Heart right ventricle (tissue), 16 donors: ENCODE measurements at regions not wholly inside any gene's neighbourhood (a gene's known extent, or its start where the extent isn't known, plus 50 kb on each side); places are given as distances from the start of the nearest gene placed in this dataset.
A peak's percentile ranks its signal among the peaks of the same experiment; 100 is the strongest.

Experiments used
- ATAC-seq, 8 donors: fragments of 200-7000 bp; cut with Tn5 transposase; one replicate each; pipeline ENCODE4 v1.9.1; 2020; ENCODE audit warnings: mild to moderate bottlenecking in 8 of 8, moderate library complexity in 8 of 8, moderate number of reproducible peaks in 1 of 8
- DNase-seq, 2 donors: peaks; one replicate each; pipeline ENCODE4 v3.0.0-alpha.2; 2020
- H3K27ac ChIP-seq, 10 donors: fragments of 200-600 bp; sonication (generic) in 2 of 10; one replicate each; pipeline versions ENCODE4 v1.5.0 to v1.8.0; 2020 to 2022; ENCODE audit warnings: mild to moderate bottlenecking in 3 of 10
- H3K27me3 ChIP-seq, 7 donors: fragments of 200-600 bp; one replicate each; pipeline ENCODE4 v1.8.0; 2021 to 2022; ENCODE audit warnings: mild to moderate bottlenecking in 2 of 7
- H3K36me3 ChIP-seq, 9 donors: fragments of 200-600 bp; sonication (generic) in 1 of 9; one replicate each; pipeline versions ENCODE4 v1.5.0 to v1.8.0; 2020 to 2022; ENCODE audit warnings: mild to moderate bottlenecking in 2 of 9
- H3K4me1 ChIP-seq, 9 donors: fragments of 200-600 bp; sonication (generic) in 1 of 9; one replicate each; pipeline versions ENCODE4 v1.5.0 to v1.8.0; 2020 to 2022; ENCODE audit warnings: mild to moderate bottlenecking in 4 of 9
- H3K4me3 ChIP-seq, 10 donors: fragments of 200-600 bp; sonication (generic) in 2 of 10; one replicate each; pipeline versions ENCODE4 v1.5.0 to v1.8.0; 2020 to 2022; ENCODE audit warnings: mild to moderate bottlenecking in 7 of 10, moderate library complexity in 2 of 10
- H3K9me3 ChIP-seq, 11 donors: fragments of 200-600 bp in 10 of 11; sonication (generic) in 2 of 11; one replicate each; pipeline versions ENCODE4 v1.5.0 to v1.8.0; 2013 to 2022; ENCODE audit warnings: mild to moderate bottlenecking in 2 of 11, control low read depth in 1 of 11, moderate library complexity in 1 of 11
- WGBS, 2 donors: extraction: QIAGEN DNeasy Blood & Tissue Kit; methylation state at CpG; one replicate each; pipeline ENCODE4 v1.1.7; 2013; ENCODE audit warnings: inconsistent platforms in 1 of 2; 5-methylcytosine and 5-hydroxymethylcytosine counted together
- intact Hi-C, 10 donors: fragments of 100-400 bp; cut with DNase I; formaldehyde crosslinking; loops; one replicate each; pipeline versions ENCODE4 v1.11.1 to v1.14.2; 2022
- TF ChIP-seq, protein P1 (sequence below), 9 donors: fragments of 200-600 bp; sonication (generic) in 2 of 9; IDR thresholded peaks; one replicate each; pipeline versions ENCODE4 v1.5.0 to v1.8.0; 2021 to 2022; ENCODE audit warnings: antibody characterized with exemption in 9 of 9, mild to moderate bottlenecking in 5 of 9, moderate library complexity in 1 of 9
- donor health status: Arrhythmogenic right ventricular cardiomyopathy.
- donor health status: ischemic (EF 13 %, LVEDD 7.1; RV severe dilation, severe dysfunction).
- donor health status: healthy with polysubstance abuse.
- donor health status: DM: no; HTN: yes; CAD: no.
- donor health status: DM: no; HTN: no; CAD: no.
- donor health status: ischemic (EF 25% LVEDD 6.9; RV normal size, moderate dysfunction).
- donor health status: ischemic (EF 25% LVEDD 5.7; RV mildly dilated, moderate dysfunction).
- donor health status: healthy.
- donor health status: DM: yes; HTN: yes; CAD: no.
- donor health status: Ischemic cardiomyopathy.
- donor health status: ischemic (EF 35%, LVEDD 5.7; RV mildly dilated, moderate dysfunction).
- donor health status: nonischemic (EF 11% LVEDD 7.7; RV severe dilation, severe dysfunction).
- donor health status: DM: yes; HTN: yes; CAD: no.
- donor health status: PGD.
- donor health status: ischemic (EF 29% LVEDD 5.4; RV normal size, mild dysfunction).
- donor health status: nonischemic (EF 23%, LVEDD 6.1; RV moderate dilation, normal function).

- no peak for DNase-seq
- 87 to 89% methylated on average over 5 of the region's 5 CpGs for WGBS, 2 donors
- intact Hi-C loops = no loop called here
- ATAC-seq = no peak
- Histone ChIP-seq H3K4me1 (no peaks in the 10 kb centered on the region), H3K36me3 (no peaks in the 10 kb centered on the region), H3K9me3 (peaks cover 0 to 4% (median 0%) of the 10 kb centered on the region in 11 donors), H3K27ac (no peak overlapping the region), H3K27me3 (no peaks in the 10 kb centered on the region), H3K4me3 (no peak overlapping the region)
- TF ChIP-seq, protein P1, sequence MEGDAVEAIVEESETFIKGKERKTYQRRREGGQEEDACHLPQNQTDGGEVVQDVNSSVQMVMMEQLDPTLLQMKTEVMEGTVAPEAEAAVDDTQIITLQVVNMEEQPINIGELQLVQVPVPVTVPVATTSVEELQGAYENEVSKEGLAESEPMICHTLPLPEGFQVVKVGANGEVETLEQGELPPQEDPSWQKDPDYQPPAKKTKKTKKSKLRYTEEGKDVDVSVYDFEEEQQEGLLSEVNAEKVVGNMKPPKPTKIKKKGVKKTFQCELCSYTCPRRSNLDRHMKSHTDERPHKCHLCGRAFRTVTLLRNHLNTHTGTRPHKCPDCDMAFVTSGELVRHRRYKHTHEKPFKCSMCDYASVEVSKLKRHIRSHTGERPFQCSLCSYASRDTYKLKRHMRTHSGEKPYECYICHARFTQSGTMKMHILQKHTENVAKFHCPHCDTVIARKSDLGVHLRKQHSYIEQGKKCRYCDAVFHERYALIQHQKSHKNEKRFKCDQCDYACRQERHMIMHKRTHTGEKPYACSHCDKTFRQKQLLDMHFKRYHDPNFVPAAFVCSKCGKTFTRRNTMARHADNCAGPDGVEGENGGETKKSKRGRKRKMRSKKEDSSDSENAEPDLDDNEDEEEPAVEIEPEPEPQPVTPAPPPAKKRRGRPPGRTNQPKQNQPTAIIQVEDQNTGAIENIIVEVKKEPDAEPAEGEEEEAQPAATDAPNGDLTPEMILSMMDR (IDR thresholded peaks at IDR 0.05) = no peak
These were observed 80.5 kb upstream of the PCED1B start for GRCh38 chr12:46998811-46999368.

GRCh38 chr12:47004634-47005033 is 74.8 kb upstream of the PCED1B start:
- ATAC-seq (peak in 1 of 8 donors; percentile 51), DNase-seq (no peak)
- Histone ChIP-seq H3K36me3 (no peaks in the 10 kb centered on the region), H3K27me3 (peaks cover 0 to 11% (median 0%) of the 10 kb centered on the region in 7 donors), H3K4me1 (no peaks in the 10 kb centered on the region), H3K4me3 (no peak overlapping the region), H3K9me3 (no peaks in the 10 kb centered on the region), H3K27ac (no peak overlapping the region)
- TF ChIP-seq, protein P1 (IDR thresholded peaks at IDR 0.05) = no peak
- 23 to 32% methylated on average over 2 of the region's 2 CpGs for WGBS, 2 donors
- intact Hi-C loops = loop anchor here in 1 of 10 donors (10.0 kb wide), 1 partner anchor 320 kb away; no protein-coding TSS in a partner anchor

DNA sequence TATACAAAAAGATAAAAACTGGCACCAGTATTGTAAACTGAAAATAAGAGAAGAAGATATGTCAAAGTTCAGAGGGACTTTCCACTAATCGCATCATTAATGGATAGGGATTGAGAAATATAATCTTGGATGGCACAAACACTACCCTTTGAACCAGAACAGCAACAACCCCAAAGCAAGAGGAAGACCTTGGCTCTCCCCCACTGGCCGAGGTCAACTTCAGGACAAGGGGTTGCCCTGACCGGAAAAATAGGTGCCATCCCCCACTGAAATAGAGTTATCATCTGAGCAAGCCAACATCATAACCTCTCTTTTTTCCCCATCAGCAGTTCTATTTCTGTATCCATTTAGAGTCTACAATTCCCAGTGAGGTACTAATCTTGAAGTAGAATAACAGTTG is 72.4 kb upstream of the PCED1B start:
- TF ChIP-seq, protein P1 (IDR thresholded peaks at IDR 0.05) = no peak
- Histone ChIP-seq H3K27me3 (peaks cover 0 to 13% (median 0%) of the 10 kb centered on the region in 7 donors), H3K4me3 (no peak overlapping the region), H3K36me3 (no peaks in the 10 kb centered on the region), H3K9me3 (peaks cover 0 to 3% (median 0%) of the 10 kb centered on the region in 11 donors), H3K4me1 (no peaks in the 10 kb centered on the region), H3K27ac (no peak overlapping the region)
- WGBS, 2 donors = 81 to 84% methylated on average over 3 of the region's 3 CpGs
- intact Hi-C loops = loop anchor here in 1 of 10 donors (10.0 kb wide), 1 partner anchor 322 kb away; no protein-coding TSS in a partner anchor
- DNase-seq = no peak
- ATAC-seq = no peak

DNA sequence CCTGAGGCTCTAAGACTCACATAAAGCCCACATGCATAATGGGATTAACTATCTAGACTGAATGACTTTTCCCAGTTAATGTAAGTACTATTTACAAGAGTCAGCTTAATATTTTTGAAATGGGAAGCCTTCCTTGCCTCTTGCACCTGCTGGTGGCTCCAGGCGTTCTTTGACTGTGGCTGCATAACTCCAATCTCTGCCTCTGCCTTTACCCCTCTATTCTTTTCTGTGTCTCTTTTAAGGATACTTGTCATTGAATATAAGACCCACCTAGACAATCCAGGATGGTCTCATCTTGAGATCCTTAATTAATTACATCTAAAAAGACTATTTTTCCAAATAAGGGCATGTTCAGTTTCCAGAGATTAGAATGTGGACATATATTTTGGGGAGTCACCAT is 66.9 kb upstream of the PCED1B start:
- Histone ChIP-seq H3K4me1 (no peaks in the 10 kb centered on the region), H3K36me3 (no peaks in the 10 kb centered on the region), H3K27ac (no peak overlapping the region), H3K4me3 (no peak overlapping the region), H3K27me3 (peaks cover 0 to 6% (median 0%) of the 10 kb centered on the region in 7 donors), H3K9me3 (peaks cover 0 to 3% (median 0%) of the 10 kb centered on the region in 11 donors)
- ATAC-seq (no peak), DNase-seq (no peak)
- intact Hi-C loops = loop anchor here in 3 of 10 donors (10.0 kb wide), 2 partner anchors 328 to 888 kb away; no protein-coding TSS in a partner anchor
- TF ChIP-seq, protein P1 (IDR thresholded peaks at IDR 0.05) = no peak
- 81 to 88% methylated on average over 1 of the region's 1 CpG for WGBS, 2 donors
